Glutamatergic neuron (in vitro differentiated cells): ENCODE measurements at regions not wholly inside any gene's neighbourhood (a gene's known extent, or its start where the extent isn't known, plus 50 kb on each side); places are given as distances from the start of the nearest gene placed in this dataset.
A peak's percentile ranks its signal among the peaks of the same experiment; 100 is the strongest.

Source experiments
- DNase-seq: peaks from one replicate; pipeline ENCODE4 v3.0.0; 2022
- H3K27ac Mint-ChIP-seq: one replicate; pipeline ENCODE4 v1.8.0; 2020; ENCODE audit warnings: mild to moderate bottlenecking, mixed read lengths, inconsistent platforms; ENCODE audit not compliant: unreplicated experiment
- H3K27me3 Mint-ChIP-seq: one replicate; pipeline ENCODE4 v1.8.0; 2020; ENCODE audit warnings: mild to moderate bottlenecking, moderate library complexity, mixed read lengths, inconsistent platforms; ENCODE audit not compliant: unreplicated experiment
- H3K36me3 Mint-ChIP-seq: one replicate; pipeline ENCODE4 v1.8.0; 2020; ENCODE audit warnings: mild to moderate bottlenecking, mixed read lengths, inconsistent platforms; ENCODE audit not compliant: unreplicated experiment
- H3K4me1 Mint-ChIP-seq: one replicate; pipeline ENCODE4 v1.8.0; 2020; ENCODE audit warnings: mild to moderate bottlenecking, low read depth, mixed read lengths, inconsistent platforms; ENCODE audit not compliant: unreplicated experiment
- H3K4me3 Mint-ChIP-seq: one replicate; pipeline ENCODE4 v1.8.0; 2020; ENCODE audit warnings: mild to moderate bottlenecking, mixed read lengths, inconsistent platforms; ENCODE audit not compliant: unreplicated experiment
- H3K9me3 Mint-ChIP-seq: one replicate; pipeline ENCODE4 v1.8.0; 2020; ENCODE audit warnings: mild to moderate bottlenecking, moderate library complexity, mixed read lengths, inconsistent platforms; ENCODE audit not compliant: unreplicated experiment
- CTCF ChIP-seq: fragments of 200-600 bp; sonication (generic); IDR thresholded peaks from one replicate; pipeline ENCODE4 v1.5.0; 2021; ENCODE audit not compliant: partially characterized antibody, unreplicated experiment

- H3K4me1 Mint-ChIP-seq = peaks cover 4% of the 10 kb centered on the region
- TF ChIP-seq CTCF = no peak
- H3K36me3 Mint-ChIP-seq = no peaks in the 10 kb centered on the region
- no peaks in the 10 kb centered on the region for H3K9me3 Mint-ChIP-seq
- H3K4me3 Mint-ChIP-seq = no peak overlapping the region
- H3K27ac Mint-ChIP-seq = no peak overlapping the region
- no peaks in the 10 kb centered on the region for H3K27me3 Mint-ChIP-seq
- no peak for DNase-seq
These were observed 77.9 kb upstream of the SOX5 start for GRCh38 chr12:24027352-24027751.

DNA sequence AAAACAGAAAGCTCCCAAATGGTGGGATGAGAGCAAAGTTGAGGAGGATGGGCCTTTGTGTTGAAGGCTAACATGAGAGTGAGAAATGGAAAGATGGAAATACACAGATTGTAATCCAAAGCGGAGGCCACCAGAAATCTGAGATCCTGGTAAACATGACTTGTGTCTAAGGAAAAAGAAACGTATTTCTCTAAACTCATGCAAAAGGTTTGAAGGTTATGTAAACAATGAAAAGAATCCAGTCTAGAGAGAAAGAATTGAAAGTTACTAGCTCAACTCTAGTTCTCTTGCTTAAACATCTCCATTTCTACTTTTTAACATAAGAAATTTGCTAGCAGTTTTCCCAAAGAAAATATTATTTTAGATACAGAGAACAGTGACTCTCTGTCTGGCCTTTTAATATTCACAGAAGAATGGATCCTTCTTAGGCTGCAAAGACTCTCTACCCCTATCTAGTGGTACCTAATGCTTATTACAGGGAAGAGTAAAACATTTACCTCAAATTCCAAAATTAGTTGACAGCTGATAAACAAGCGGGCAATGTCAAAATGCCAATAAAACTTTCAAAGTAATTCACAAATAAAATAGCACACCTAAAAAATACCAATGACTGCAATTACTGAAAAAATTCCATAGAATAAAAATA, 75.8 kb upstream of the SOX5 start:
- Mint-ChIP-seq H3K27ac (no peak overlapping the region), H3K36me3 (no peaks in the 10 kb centered on the region), H3K4me3 (no peak overlapping the region), H3K27me3 (no peaks in the 10 kb centered on the region), H3K9me3 (no peaks in the 10 kb centered on the region), H3K4me1 (peaks cover 4% of the 10 kb centered on the region)
- no peak for DNase-seq
- peak; percentile 66 for TF ChIP-seq CTCF

DNA sequence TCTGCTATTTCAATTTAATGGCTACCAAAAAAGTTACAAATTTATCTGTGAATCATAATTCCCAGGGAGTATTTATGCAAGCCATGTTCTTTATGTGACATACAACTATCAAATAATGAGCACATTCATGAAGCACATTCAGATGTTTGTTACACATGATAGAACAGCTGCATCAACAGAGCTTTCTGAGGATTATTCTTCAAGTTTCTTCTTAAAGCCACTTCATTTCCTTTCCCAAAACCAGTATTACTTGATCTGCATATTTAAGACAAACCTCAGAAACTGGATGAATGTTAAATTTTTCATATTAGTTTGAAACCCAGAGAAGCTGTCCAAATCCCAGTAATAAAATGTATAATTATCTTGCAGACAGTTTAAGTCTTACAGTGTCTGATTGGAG, 73.6 kb upstream of the SOX5 start:
- DNase-seq = no peak
- Mint-ChIP-seq H3K36me3 (no peaks in the 10 kb centered on the region), H3K4me1 (peaks cover 4% of the 10 kb centered on the region), H3K9me3 (no peaks in the 10 kb centered on the region), H3K27me3 (no peaks in the 10 kb centered on the region), H3K27ac (no peak overlapping the region), H3K4me3 (no peak overlapping the region)
- no peak for TF ChIP-seq CTCF

- Mint-ChIP-seq H3K27ac (no peak overlapping the region), H3K4me1 (peaks cover 8% of the 10 kb centered on the region), H3K9me3 (no peaks in the 10 kb centered on the region), H3K36me3 (no peaks in the 10 kb centered on the region), H3K27me3 (no peaks in the 10 kb centered on the region), H3K4me3 (no peak overlapping the region)
- DNase-seq = no peak
- TF ChIP-seq CTCF = no peak
These were observed 71.7 kb upstream of the SOX5 start for GRCh38 chr12:24021164-24021502.

GRCh38 chr12:24020397-24021163, 71.1 kb upstream of the SOX5 start:
- no peaks in the 10 kb centered on the region for H3K9me3 Mint-ChIP-seq
- no peak overlapping the region for H3K27ac Mint-ChIP-seq
- no peaks in the 10 kb centered on the region for H3K27me3 Mint-ChIP-seq

More at GRCh38 chr12:24020397-24021163, 71.1 kb upstream of the SOX5 start:
- no peaks in the 10 kb centered on the region for H3K36me3 Mint-ChIP-seq
- H3K4me3 Mint-ChIP-seq = no peak overlapping the region
- no peak for DNase-seq
- TF ChIP-seq CTCF = no peak
- H3K4me1 Mint-ChIP-seq = peaks cover 13% of the 10 kb centered on the region
